PC-3 (cell line): ENCODE measurements at regions not wholly inside any gene's neighbourhood (a gene's known extent, or its start where the extent isn't known, plus 50 kb on each side); places are given as distances from the start of the nearest gene placed in this dataset.

ENCODE experiments used
- ATAC-seq: fragments of 200-7000 bp; cut with Tn5 transposase; 2 replicates; pipeline ENCODE4 v1.9.1; 2020; ENCODE audit warnings: mild to moderate bottlenecking, moderate library complexity
- BruUV-seq: library from RNA; stranded (reverse); fragments of 400-500 nt; replicated peaks from 2 replicates; lab custom pipeline; 2021; lab: Mats Ljungman, UMichigan
- CTCF ChIA-PET: fragments of 300-600 bp; sonication (Branson Sonifier 250); formaldehyde crosslinking; loops from one replicate; lab custom pipeline; 2022; ENCODE audit warnings: antibody characterized with exemption; lab: Charles Lee
- POLR2A ChIA-PET: fragments of 300-600 bp; sonication (Branson Sonifier 250); formaldehyde crosslinking; loops from one replicate; lab custom pipeline; 2022; ENCODE audit warnings: antibody characterized with exemption; ENCODE audit not compliant: unreplicated experiment; lab: Charles Lee
- DNase-seq: peaks from one replicate; pipeline ENCODE4 v3.0.0-alpha.2; 2015
- H2AFZ ChIP-seq: fragments of 300-600 bp; sonication (generic); 2 replicates; pipeline ENCODE4 v1.6.0; 2016; ENCODE audit warnings: antibody characterized with exemption, low read length
- H3F3A ChIP-seq: fragments of 300-600 bp; sonication (generic); one replicate; pipeline ENCODE4 v1.6.0; 2017; ENCODE audit warnings: antibody characterized with exemption, low read length, control low read depth, mild to moderate bottlenecking; ENCODE audit not compliant: unreplicated experiment
- H3K27ac ChIP-seq: fragments of 300-600 bp; sonication (generic); 2 replicates; pipeline ENCODE4 v1.5.1; 2016; ENCODE audit warnings: mild to moderate bottlenecking, low read length
- H3K27me3 ChIP-seq: fragments of 300-600 bp; sonication (generic); 2 replicates; pipeline ENCODE4 v1.6.1; 2016; ENCODE audit warnings: low read length, mixed read lengths
- H3K36me3 ChIP-seq: fragments of 300-600 bp; sonication (generic); 2 replicates; pipeline ENCODE4 v1.6.1; 2016; ENCODE audit warnings: low read depth, mixed run types, low read length, mixed read lengths
- H3K4me1 ChIP-seq: fragments of 300-600 bp; sonication (generic); 2 replicates; pipeline ENCODE4 v1.5.1; 2016; ENCODE audit warnings: low read length; ENCODE audit not compliant: insufficient read depth
- H3K4me2 ChIP-seq: fragments of 300-600 bp; sonication (generic); 2 replicates; pipeline ENCODE4 v1.6.0; 2016; ENCODE audit warnings: low read length
- H3K4me3 ChIP-seq: fragments of 300-600 bp; sonication (generic); 2 replicates; pipeline ENCODE4 v1.5.1; 2016; ENCODE audit warnings: mild to moderate bottlenecking, low read length, mixed read lengths
- H3K79me2 ChIP-seq: fragments of 300-600 bp; sonication (generic); 2 replicates; pipeline ENCODE4 v1.6.1; 2017; ENCODE audit warnings: low read length, mixed read lengths
- H3K9ac ChIP-seq: fragments of 300-600 bp; sonication (generic); 2 replicates; pipeline ENCODE4 v1.6.0; 2016; ENCODE audit warnings: mild to moderate bottlenecking, low read length
- H3K9me2 ChIP-seq: fragments of 300-600 bp; sonication (generic); replicated peaks from 2 replicates; pipeline ENCODE4 v1.6.1; 2016; ENCODE audit warnings: mixed run types, low read length, mixed read lengths
- H3K9me3 ChIP-seq: fragments of 300-600 bp; sonication (generic); 2 replicates; pipeline ENCODE4 v1.6.1; 2016; ENCODE audit warnings: low read length, mixed read lengths
- H4K20me1 ChIP-seq: fragments of 300-600 bp; sonication (generic); 2 replicates; pipeline ENCODE4 v1.6.1; 2016; ENCODE audit warnings: low read length, mixed read lengths
- EZH2 ChIP-seq: fragments of 300-600 bp; sonication (generic); IDR thresholded peaks from one replicate; pipeline ENCODE4 v1.6.1; 2017; ENCODE audit warnings: antibody characterized with exemption, mild to moderate bottlenecking, low read length; ENCODE audit not compliant: unreplicated experiment
- EZH2phosphoT487 ChIP-seq: fragments of 300-600 bp; sonication (generic); IDR thresholded peaks from 2 replicates; pipeline ENCODE4 v1.6.1; 2018; ENCODE audit warnings: mild to moderate bottlenecking, antibody characterized with exemption, low read length, borderline replicate concordance
- intact Hi-C: fragments of 100-400 bp; cut with micrococcal nuclease; formaldehyde crosslinking; loops from 2 replicates; pipeline ENCODE4 v1.9.0; 2023
- TF ChIP-seq, protein P1 (sequence below): fragments of 300-600 bp; sonication (generic); conservative IDR thresholded peaks from 2 replicates; pipeline ENCODE4 v1.5.1; 2017; ENCODE audit warnings: antibody characterized with exemption, low read depth, mild to moderate bottlenecking, low read length

DNA sequence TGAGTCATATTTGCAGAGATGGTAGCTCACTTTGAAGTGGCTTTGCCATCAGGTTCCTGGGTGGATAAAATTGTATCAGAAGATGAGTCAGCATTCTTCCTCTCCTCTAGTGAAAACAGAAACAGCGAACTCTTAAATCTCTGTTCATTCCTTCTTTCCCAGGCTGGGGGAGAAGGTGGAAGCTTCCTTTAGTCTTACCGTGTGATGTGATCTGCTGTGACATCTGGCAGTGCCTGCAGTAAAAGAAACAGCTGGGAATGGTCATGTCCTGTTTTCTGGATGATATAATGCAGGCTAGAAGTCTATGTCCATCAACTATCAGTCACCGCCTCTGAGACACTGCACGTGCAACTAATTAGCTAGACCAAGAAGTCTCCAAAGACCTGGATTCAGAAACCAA lies 171.6 kb downstream of the VAPA start:
- Histone ChIP-seq H3K9me3 (peaks cover 30% of the 10 kb centered on the region), H2AFZ (no peak overlapping the region), H3K9me2 (no peaks in the 10 kb centered on the region), H4K20me1 (no peaks in the 10 kb centered on the region), H3K9ac (no peak overlapping the region), H3K36me3 (no peaks in the 10 kb centered on the region), H3F3A (no peaks in the 10 kb centered on the region), H3K27me3 (peaks cover 21% of the 10 kb centered on the region), H3K4me1 (peaks cover 10% of the 10 kb centered on the region; the same call in 1 of the 2 replicates), H3K27ac (no peak overlapping the region), H3K4me3 (no peak overlapping the region), H3K79me2 (no peaks in the 10 kb centered on the region), H3K4me2 (no peak overlapping the region)
- DNase-seq = no peak
- CTCF ChIA-PET = no interaction called here
- intact Hi-C loops = no loop called here
- POLR2A ChIA-PET = no interaction called here
- BruUV-seq = no TSS peak
- no peak for ATAC-seq
- TF ChIP-seq EZH2phosphoT487 (no peak), EZH2 (no peak)
- TF ChIP-seq, protein P1, sequence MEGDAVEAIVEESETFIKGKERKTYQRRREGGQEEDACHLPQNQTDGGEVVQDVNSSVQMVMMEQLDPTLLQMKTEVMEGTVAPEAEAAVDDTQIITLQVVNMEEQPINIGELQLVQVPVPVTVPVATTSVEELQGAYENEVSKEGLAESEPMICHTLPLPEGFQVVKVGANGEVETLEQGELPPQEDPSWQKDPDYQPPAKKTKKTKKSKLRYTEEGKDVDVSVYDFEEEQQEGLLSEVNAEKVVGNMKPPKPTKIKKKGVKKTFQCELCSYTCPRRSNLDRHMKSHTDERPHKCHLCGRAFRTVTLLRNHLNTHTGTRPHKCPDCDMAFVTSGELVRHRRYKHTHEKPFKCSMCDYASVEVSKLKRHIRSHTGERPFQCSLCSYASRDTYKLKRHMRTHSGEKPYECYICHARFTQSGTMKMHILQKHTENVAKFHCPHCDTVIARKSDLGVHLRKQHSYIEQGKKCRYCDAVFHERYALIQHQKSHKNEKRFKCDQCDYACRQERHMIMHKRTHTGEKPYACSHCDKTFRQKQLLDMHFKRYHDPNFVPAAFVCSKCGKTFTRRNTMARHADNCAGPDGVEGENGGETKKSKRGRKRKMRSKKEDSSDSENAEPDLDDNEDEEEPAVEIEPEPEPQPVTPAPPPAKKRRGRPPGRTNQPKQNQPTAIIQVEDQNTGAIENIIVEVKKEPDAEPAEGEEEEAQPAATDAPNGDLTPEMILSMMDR = no peak

DNA sequence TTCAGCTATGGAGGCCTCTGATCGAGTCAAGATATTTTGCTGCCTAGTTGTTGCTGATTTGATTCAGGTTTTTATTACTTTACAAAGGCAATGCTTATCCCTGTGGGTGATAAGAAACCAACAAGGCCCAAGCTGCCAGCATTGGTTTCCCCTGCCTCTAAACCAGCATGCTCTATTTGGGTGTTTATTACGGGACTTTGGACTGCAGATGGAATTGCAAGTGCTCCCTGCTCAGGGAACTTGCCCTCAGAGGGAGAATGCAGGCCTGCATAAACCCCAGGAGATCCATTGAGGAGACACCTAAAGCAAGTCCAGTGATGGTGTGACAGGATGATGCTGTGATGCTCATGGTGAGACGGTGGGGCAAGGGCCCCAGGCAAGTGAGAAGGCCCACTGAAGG lies 172.1 kb downstream of the VAPA start:
- BruUV-seq = no TSS peak
- ChIA-PET CTCF (no interaction called here), POLR2A (no interaction called here)
- TF ChIP-seq EZH2phosphoT487 (no peak), EZH2 (no peak)
- TF ChIP-seq, protein P1 = no peak
- Histone ChIP-seq H3K9me2 (no peaks in the 10 kb centered on the region), H3K36me3 (no peaks in the 10 kb centered on the region), H2AFZ (no peak overlapping the region), H3K9me3 (peaks cover 30% of the 10 kb centered on the region), H3K4me3 (no peak overlapping the region), H4K20me1 (no peaks in the 10 kb centered on the region), H3K79me2 (no peaks in the 10 kb centered on the region), H3K27me3 (peaks cover 25% of the 10 kb centered on the region), H3K27ac (no peak overlapping the region), H3K4me1 (peaks cover 10% of the 10 kb centered on the region; the same call in 1 of the 2 replicates), H3K4me2 (no peak overlapping the region; the same call in 1 of the 2 replicates), H3K9ac (no peak overlapping the region), H3F3A (no peaks in the 10 kb centered on the region)
- ATAC-seq (no peak), DNase-seq (no peak)
- intact Hi-C loops = no loop called here

GRCh38 chr18:10086458-10087210 lies 172.8 kb downstream of the VAPA start:
- Histone ChIP-seq H3K9me3 (peaks cover 24% of the 10 kb centered on the region), H3F3A (no peaks in the 10 kb centered on the region), H3K4me2 (no peak overlapping the region), H3K27ac (no peak overlapping the region), H3K27me3 (peaks cover 30% of the 10 kb centered on the region), H3K36me3 (no peaks in the 10 kb centered on the region), H3K4me3 (no peak overlapping the region), H3K4me1 (peaks cover 10% of the 10 kb centered on the region; the same call in 1 of the 2 replicates), H4K20me1 (no peaks in the 10 kb centered on the region), H3K9me2 (no peaks in the 10 kb centered on the region), H3K79me2 (no peaks in the 10 kb centered on the region), H2AFZ (no peak overlapping the region), H3K9ac (no peak overlapping the region)
- ATAC-seq (no peak), DNase-seq (peak; percentile 41)
- BruUV-seq = no TSS peak
- CTCF ChIA-PET = no interaction called here
- TF ChIP-seq EZH2 = no peak
- POLR2A ChIA-PET = no interaction called here
- intact Hi-C loops = no loop called here
